GM06990 (cell line): ENCODE measurements at regions not wholly inside any gene's neighbourhood (a gene's known extent, or its start where the extent isn't known, plus 50 kb on each side); places are given as distances from the start of the nearest gene placed in this dataset.
"Not testable (repeated sequence)": the region's sequence is repeated elsewhere in the genome, so short reads cannot be mapped to it uniquely, and the experiment has no call there.

Experiments used
- DNase-seq: peaks from one replicate; pipeline ENCODE4 v3.0.0-alpha.2; 2011; ENCODE audit not compliant: insufficient read length; ENCODE audit errors: extremely low read depth
- H3K27me3 ChIP-seq: replicated peaks from 2 replicates; pipeline ENCODE4 v1.6.0; 2011; ENCODE audit warnings: low read length; ENCODE audit not compliant: control insufficient read depth, insufficient read depth
- H3K36me3 ChIP-seq: 2 replicates; pipeline ENCODE4 v1.5.1; 2011; ENCODE audit warnings: low read length; ENCODE audit not compliant: control insufficient read depth, insufficient read depth
- H3K4me3 ChIP-seq: replicated peaks from 2 replicates; pipeline ENCODE4 v1.5.1; 2011; ENCODE audit warnings: low read depth, mild to moderate bottlenecking, control low read depth, low read length
- TF ChIP-seq, protein P1 (sequence below): IDR thresholded peaks from 2 replicates; pipeline ENCODE4 v1.5.1; 2011; ENCODE audit warnings: low read length, control low read depth, mild to moderate bottlenecking, inconsistent platforms; ENCODE audit not compliant: insufficient read depth, poor library complexity, severe bottlenecking

DNA sequence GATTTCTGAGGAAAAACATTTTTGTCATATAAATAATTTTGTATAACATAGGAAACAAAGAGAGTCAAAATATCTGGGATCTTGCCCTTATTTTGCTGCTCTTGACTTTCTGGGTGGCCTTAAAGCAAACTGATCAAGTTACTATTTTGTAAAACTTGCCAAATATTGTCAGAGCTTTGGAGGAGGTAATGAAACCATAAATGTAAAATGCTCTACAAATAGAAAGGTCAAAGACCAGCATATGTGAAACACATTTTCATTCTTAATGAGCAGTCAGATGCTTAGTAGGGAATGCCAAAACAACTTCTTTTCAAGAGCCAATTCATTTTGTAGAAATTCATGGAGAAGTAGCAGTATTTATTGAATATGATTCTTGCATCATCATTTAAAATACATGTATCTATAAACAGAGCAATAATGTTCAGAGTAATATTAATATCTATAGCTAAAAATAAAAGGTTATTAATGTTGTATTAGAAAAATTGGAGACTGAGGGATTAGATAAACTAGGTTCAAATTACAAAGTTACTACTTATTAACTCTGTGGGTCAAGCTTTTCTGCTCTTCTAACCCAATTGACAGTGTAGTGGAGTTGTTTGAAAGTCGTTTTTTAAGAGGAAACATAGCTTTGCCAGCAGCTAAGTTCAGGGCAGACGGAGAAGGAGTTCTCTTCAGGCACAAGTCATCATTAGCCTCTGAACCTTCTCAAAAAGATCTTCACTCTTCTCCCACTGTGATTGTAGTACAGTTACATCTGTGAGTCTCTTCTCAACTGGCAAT is 2053.1 kb downstream of the EFNA5 start:
- Histone ChIP-seq H3K27me3 (no peaks in the 10 kb centered on the region), H3K4me3 (no peak overlapping the region), H3K36me3 (no peaks in the 10 kb centered on the region)
- TF ChIP-seq, protein P1, sequence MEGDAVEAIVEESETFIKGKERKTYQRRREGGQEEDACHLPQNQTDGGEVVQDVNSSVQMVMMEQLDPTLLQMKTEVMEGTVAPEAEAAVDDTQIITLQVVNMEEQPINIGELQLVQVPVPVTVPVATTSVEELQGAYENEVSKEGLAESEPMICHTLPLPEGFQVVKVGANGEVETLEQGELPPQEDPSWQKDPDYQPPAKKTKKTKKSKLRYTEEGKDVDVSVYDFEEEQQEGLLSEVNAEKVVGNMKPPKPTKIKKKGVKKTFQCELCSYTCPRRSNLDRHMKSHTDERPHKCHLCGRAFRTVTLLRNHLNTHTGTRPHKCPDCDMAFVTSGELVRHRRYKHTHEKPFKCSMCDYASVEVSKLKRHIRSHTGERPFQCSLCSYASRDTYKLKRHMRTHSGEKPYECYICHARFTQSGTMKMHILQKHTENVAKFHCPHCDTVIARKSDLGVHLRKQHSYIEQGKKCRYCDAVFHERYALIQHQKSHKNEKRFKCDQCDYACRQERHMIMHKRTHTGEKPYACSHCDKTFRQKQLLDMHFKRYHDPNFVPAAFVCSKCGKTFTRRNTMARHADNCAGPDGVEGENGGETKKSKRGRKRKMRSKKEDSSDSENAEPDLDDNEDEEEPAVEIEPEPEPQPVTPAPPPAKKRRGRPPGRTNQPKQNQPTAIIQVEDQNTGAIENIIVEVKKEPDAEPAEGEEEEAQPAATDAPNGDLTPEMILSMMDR: no peak
- DNase-seq: no peak

GRCh38 chr5:105616599-105616998 is 2054.0 kb upstream of the NUDT12 start:
- H3K36me3 ChIP-seq: no peaks in the 10 kb centered on the region
- H3K27me3 ChIP-seq: no peaks in the 10 kb centered on the region
- H3K4me3 ChIP-seq: no peak overlapping the region
- DNase-seq: no peak
- TF ChIP-seq, protein P1: no peak

DNA sequence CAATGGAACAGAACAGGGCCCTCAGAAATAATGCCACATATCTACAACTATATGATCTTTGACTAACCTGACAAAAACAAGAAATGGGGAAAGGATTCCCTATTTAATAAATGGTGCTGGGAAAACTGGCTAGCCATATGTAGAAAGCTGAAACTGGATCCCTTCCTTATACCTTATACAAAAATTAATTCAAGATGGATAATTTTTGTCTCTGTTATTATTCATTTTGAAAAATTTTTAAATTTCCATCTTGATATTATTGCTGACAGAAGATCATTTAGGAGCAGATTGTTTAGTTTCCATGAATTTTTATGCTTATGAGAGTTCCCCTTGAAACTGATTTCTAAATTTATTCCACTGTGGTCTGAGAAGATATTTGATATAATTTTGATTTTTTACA is 2039.8 kb upstream of the NUDT12 start:
- not testable (repeated sequence) for H3K4me3 ChIP-seq, H3K27me3 ChIP-seq, H3K36me3 ChIP-seq, DNase-seq

- Histone ChIP-seq H3K4me3 (no peak overlapping the region), H3K36me3 (no peaks in the 10 kb centered on the region), H3K27me3 (no peaks in the 10 kb centered on the region)
- TF ChIP-seq, protein P1: no peak
- DNase-seq: no peak
Observed at GRCh38 chr5:105593011-105593760, 2030.6 kb upstream of the NUDT12 start.

DNA sequence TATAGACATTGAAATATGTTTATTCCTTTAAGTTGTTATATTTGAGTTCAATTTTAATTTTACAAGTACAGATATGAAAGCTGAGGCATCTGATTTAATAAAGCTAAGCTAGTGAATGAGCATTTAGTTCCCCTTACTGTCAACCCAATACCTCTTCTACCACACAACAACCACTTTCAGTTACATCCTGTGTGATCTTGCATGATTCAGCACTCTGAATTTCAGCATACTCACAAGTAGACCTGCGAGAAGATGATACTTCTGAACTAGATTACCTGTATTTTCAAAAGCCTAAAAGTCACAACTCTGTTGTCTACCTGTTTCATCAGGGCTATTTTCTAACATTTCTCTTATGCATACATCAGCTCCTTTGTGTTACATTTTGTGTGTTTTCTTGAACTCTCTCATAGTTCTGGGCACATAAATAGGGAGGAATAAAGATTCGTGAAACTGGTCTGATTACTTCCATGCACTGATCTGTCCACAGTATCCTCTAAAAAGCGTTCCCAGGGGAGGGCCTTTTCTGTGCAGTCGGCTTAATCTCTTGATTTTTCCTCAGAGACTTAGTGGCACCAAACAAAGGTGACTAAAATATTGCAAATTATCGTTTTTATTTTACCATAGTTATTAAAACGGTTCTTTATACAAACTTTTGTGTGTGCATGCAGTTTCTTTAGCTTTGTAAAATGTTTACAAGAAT is 2025.5 kb upstream of the NUDT12 start:
- TF ChIP-seq, protein P1: no peak
- DNase-seq: no peak
- H3K4me3 ChIP-seq: no peak overlapping the region
- no peaks in the 10 kb centered on the region for H3K36me3 ChIP-seq
- H3K27me3 ChIP-seq: no peaks in the 10 kb centered on the region
